ENCODE measurements at regions not wholly inside any gene's neighbourhood (a gene's known extent, or its start where the extent isn't known, plus 50 kb on each side); places are given as distances from the start of the nearest gene placed in this dataset.

DNA sequence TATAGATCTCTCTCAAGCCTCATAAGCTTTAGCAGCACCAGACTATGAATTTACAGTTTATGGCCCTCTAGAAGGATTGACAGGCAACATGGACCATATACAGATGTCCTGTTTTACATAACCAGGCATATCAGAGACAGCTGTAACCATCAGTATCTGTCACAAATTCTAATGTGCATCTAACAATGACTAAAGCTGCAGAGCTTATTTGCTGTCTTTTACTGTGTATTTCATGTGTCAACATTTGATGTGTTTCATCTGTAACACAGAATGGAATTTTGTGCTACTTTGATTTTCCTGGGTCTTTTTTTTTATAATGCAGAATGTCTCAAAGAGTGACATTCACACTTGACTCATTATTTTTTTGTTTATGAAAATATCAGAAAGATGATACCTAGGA, 348.3 kb downstream of the SLC16A7 start:
- no peak overlapping the region for H3K4me3 ChIP-seq (replicated peaks in 1 of 4; ENCODE audit: control extremely low read depth in 1 of 4, insufficient read depth in 1 of 4, low read depth in 3 of 4, low read length in 4 of 4)
- H3K9ac ChIP-seq (ENCODE audit: insufficient read depth, low read length): no peak overlapping the region
- DNase-seq (ENCODE audit: low read depth in 2 of 2): no peak
- H2AFZ ChIP-seq (ENCODE audit: low read length): no peak overlapping the region
- H3K27me3 ChIP-seq (ENCODE audit: control insufficient read depth, insufficient read depth, low read length): no peaks in the 10 kb centered on the region
- no peaks in the 10 kb centered on the region for H3K79me2 ChIP-seq (ENCODE audit: control insufficient read depth, insufficient read depth, low read length)
- no peaks in the 10 kb centered on the region for H4K20me1 ChIP-seq (ENCODE audit: control insufficient read depth, extremely low read depth, insufficient read depth, low read length)
- H3K27ac ChIP-seq (ENCODE audit: insufficient read depth, low read length): no peak overlapping the region
- H3K4me2 ChIP-seq (ENCODE audit: extremely low read depth, insufficient read depth, low read length): no peak overlapping the region
- no peak for TF ChIP-seq EZH2 (IDR thresholded peaks at IDR 0.05; ENCODE audit: low read length, missing control alignments)
- TF ChIP-seq, protein P1, sequence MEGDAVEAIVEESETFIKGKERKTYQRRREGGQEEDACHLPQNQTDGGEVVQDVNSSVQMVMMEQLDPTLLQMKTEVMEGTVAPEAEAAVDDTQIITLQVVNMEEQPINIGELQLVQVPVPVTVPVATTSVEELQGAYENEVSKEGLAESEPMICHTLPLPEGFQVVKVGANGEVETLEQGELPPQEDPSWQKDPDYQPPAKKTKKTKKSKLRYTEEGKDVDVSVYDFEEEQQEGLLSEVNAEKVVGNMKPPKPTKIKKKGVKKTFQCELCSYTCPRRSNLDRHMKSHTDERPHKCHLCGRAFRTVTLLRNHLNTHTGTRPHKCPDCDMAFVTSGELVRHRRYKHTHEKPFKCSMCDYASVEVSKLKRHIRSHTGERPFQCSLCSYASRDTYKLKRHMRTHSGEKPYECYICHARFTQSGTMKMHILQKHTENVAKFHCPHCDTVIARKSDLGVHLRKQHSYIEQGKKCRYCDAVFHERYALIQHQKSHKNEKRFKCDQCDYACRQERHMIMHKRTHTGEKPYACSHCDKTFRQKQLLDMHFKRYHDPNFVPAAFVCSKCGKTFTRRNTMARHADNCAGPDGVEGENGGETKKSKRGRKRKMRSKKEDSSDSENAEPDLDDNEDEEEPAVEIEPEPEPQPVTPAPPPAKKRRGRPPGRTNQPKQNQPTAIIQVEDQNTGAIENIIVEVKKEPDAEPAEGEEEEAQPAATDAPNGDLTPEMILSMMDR (conservative IDR thresholded peaks at IDR 0.05 in 1 of 2, IDR thresholded peaks at IDR 0.05 in 1 of 2; ENCODE audit: low read depth in 1 of 2, low read length in 2 of 2): no peak
- no peaks in the 10 kb centered on the region for H3K36me3 ChIP-seq (ENCODE audit: control insufficient read depth, insufficient read depth, low read length)
- H3K9me3 ChIP-seq (ENCODE audit: control insufficient read depth, insufficient read depth, low read depth, low read length): no peaks in the 10 kb centered on the region
- no peaks in the 10 kb centered on the region for H3K4me1 ChIP-seq (ENCODE audit: control insufficient read depth, extremely low read depth, insufficient read depth, low read length)

DNA sequence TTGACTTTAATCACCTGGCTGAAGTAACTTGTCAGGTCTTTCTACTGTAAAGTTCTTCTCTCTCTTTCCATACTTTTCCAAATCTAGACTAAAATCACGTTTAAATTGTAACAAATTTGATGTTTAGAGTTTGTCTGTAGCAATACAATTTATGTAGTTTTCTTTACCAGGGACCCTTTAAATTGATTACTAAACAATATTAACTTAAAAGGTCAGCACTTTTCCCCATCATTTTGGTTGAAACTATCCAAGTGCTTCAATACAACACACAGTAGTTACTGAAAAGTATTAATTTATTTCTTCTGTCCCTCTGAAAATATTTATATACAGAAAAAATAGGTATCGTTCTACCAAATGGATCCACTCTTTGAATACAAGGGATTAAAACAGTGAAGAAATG, 350.8 kb downstream of the SLC16A7 start:
- Histone ChIP-seq H3K9ac (ENCODE audit: insufficient read depth, low read length) (no peak overlapping the region), H3K4me1 (ENCODE audit: control insufficient read depth, extremely low read depth, insufficient read depth, low read length) (no peaks in the 10 kb centered on the region), H3K27me3 (ENCODE audit: control insufficient read depth, insufficient read depth, low read length) (no peaks in the 10 kb centered on the region), H3K79me2 (ENCODE audit: control insufficient read depth, insufficient read depth, low read length) (no peaks in the 10 kb centered on the region), H3K27ac (ENCODE audit: insufficient read depth, low read length) (no peak overlapping the region), H3K9me3 (ENCODE audit: control insufficient read depth, insufficient read depth, low read depth, low read length) (no peaks in the 10 kb centered on the region), H3K36me3 (ENCODE audit: control insufficient read depth, insufficient read depth, low read length) (no peaks in the 10 kb centered on the region), H2AFZ (ENCODE audit: low read length) (no peak overlapping the region), H4K20me1 (ENCODE audit: control insufficient read depth, extremely low read depth, insufficient read depth, low read length) (no peaks in the 10 kb centered on the region), H3K4me3 (replicated peaks in 1 of 4; ENCODE audit: control extremely low read depth in 1 of 4, insufficient read depth in 1 of 4, low read depth in 3 of 4, low read length in 4 of 4) (no peak overlapping the region), H3K4me2 (ENCODE audit: extremely low read depth, insufficient read depth, low read length) (no peak overlapping the region)
- TF ChIP-seq, protein P1 (conservative IDR thresholded peaks at IDR 0.05 in 1 of 2, IDR thresholded peaks at IDR 0.05 in 1 of 2; ENCODE audit: low read depth in 1 of 2, low read length in 2 of 2): no peak
- TF ChIP-seq EZH2 (IDR thresholded peaks at IDR 0.05; ENCODE audit: low read length, missing control alignments): no peak
- no peak for DNase-seq (ENCODE audit: low read depth in 2 of 2)

DNA sequence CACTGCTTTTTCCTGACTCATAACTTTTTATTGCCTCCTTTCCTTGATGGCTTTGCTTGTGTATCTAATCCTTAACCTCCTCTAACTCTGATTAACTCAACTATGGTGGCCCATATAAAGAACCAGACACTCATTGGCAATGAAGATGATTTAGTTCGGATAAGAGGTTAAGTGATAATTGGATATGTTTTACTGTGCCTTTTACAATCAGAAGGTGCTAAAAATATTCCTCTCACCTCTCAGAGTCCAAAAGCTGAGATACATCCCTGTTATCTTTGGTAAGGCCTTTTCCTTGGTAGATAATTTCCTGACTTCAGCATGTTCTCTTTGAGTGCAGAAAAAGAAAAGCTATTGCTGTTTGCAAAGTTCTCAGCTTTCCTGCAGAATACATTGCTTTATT, 367.7 kb downstream of the SLC16A7 start:
- DNase-seq (ENCODE audit: low read depth in 2 of 2): no peak
- Histone ChIP-seq H2AFZ (ENCODE audit: low read length) (no peak overlapping the region), H3K4me2 (ENCODE audit: extremely low read depth, insufficient read depth, low read length) (no peak overlapping the region), H3K9me3 (ENCODE audit: control insufficient read depth, insufficient read depth, low read depth, low read length) (no peaks in the 10 kb centered on the region), H4K20me1 (ENCODE audit: control insufficient read depth, extremely low read depth, insufficient read depth, low read length) (no peaks in the 10 kb centered on the region), H3K4me1 (ENCODE audit: control insufficient read depth, extremely low read depth, insufficient read depth, low read length) (no peaks in the 10 kb centered on the region), H3K27me3 (ENCODE audit: control insufficient read depth, insufficient read depth, low read length) (no peaks in the 10 kb centered on the region), H3K36me3 (ENCODE audit: control insufficient read depth, insufficient read depth, low read length) (no peaks in the 10 kb centered on the region), H3K79me2 (ENCODE audit: control insufficient read depth, insufficient read depth, low read length) (no peaks in the 10 kb centered on the region), H3K27ac (ENCODE audit: insufficient read depth, low read length) (no peak overlapping the region), H3K4me3 (replicated peaks in 1 of 4; ENCODE audit: control extremely low read depth in 1 of 4, insufficient read depth in 1 of 4, low read depth in 3 of 4, low read length in 4 of 4) (no peak overlapping the region), H3K9ac (ENCODE audit: insufficient read depth, low read length) (no peak overlapping the region)
- TF ChIP-seq, protein P1 (conservative IDR thresholded peaks at IDR 0.05 in 1 of 2, IDR thresholded peaks at IDR 0.05 in 1 of 2; ENCODE audit: low read depth in 1 of 2, low read length in 2 of 2): no peak
- no peak for TF ChIP-seq EZH2 (IDR thresholded peaks at IDR 0.05; ENCODE audit: low read length, missing control alignments)

Measured in fibroblast of lung (primary cell).